PC-3 (cell line): ENCODE measurements at regions not wholly inside any gene's neighbourhood (a gene's known extent, or its start where the extent isn't known, plus 50 kb on each side); places are given as distances from the start of the nearest gene placed in this dataset.

Source experiments
- ATAC-seq: fragments of 200-7000 bp; cut with Tn5 transposase; 2 replicates; pipeline ENCODE4 v1.9.1; 2020; ENCODE audit warnings: mild to moderate bottlenecking, moderate library complexity
- BruUV-seq: library from RNA; stranded (reverse); fragments of 400-500 nt; replicated peaks from 2 replicates; lab custom pipeline; 2021; lab: Mats Ljungman, UMichigan
- CTCF ChIA-PET: fragments of 300-600 bp; sonication (Branson Sonifier 250); formaldehyde crosslinking; loops from one replicate; lab custom pipeline; 2022; ENCODE audit warnings: antibody characterized with exemption; lab: Charles Lee
- POLR2A ChIA-PET: fragments of 300-600 bp; sonication (Branson Sonifier 250); formaldehyde crosslinking; loops from one replicate; lab custom pipeline; 2022; ENCODE audit warnings: antibody characterized with exemption; ENCODE audit not compliant: unreplicated experiment; lab: Charles Lee
- DNase-seq: peaks from one replicate; pipeline ENCODE4 v3.0.0-alpha.2; 2015
- H2AFZ ChIP-seq: fragments of 300-600 bp; sonication (generic); 2 replicates; pipeline ENCODE4 v1.6.0; 2016; ENCODE audit warnings: antibody characterized with exemption, low read length
- H3F3A ChIP-seq: fragments of 300-600 bp; sonication (generic); one replicate; pipeline ENCODE4 v1.6.0; 2017; ENCODE audit warnings: antibody characterized with exemption, low read length, control low read depth, mild to moderate bottlenecking; ENCODE audit not compliant: unreplicated experiment
- H3K27ac ChIP-seq: fragments of 300-600 bp; sonication (generic); 2 replicates; pipeline ENCODE4 v1.5.1; 2016; ENCODE audit warnings: mild to moderate bottlenecking, low read length
- H3K27me3 ChIP-seq: fragments of 300-600 bp; sonication (generic); 2 replicates; pipeline ENCODE4 v1.6.1; 2016; ENCODE audit warnings: low read length, mixed read lengths
- H3K36me3 ChIP-seq: fragments of 300-600 bp; sonication (generic); 2 replicates; pipeline ENCODE4 v1.6.1; 2016; ENCODE audit warnings: low read depth, mixed run types, low read length, mixed read lengths
- H3K4me1 ChIP-seq: fragments of 300-600 bp; sonication (generic); 2 replicates; pipeline ENCODE4 v1.5.1; 2016; ENCODE audit warnings: low read length; ENCODE audit not compliant: insufficient read depth
- H3K4me2 ChIP-seq: fragments of 300-600 bp; sonication (generic); 2 replicates; pipeline ENCODE4 v1.6.0; 2016; ENCODE audit warnings: low read length
- H3K4me3 ChIP-seq: fragments of 300-600 bp; sonication (generic); 2 replicates; pipeline ENCODE4 v1.5.1; 2016; ENCODE audit warnings: mild to moderate bottlenecking, low read length, mixed read lengths
- H3K79me2 ChIP-seq: fragments of 300-600 bp; sonication (generic); 2 replicates; pipeline ENCODE4 v1.6.1; 2017; ENCODE audit warnings: low read length, mixed read lengths
- H3K9ac ChIP-seq: fragments of 300-600 bp; sonication (generic); 2 replicates; pipeline ENCODE4 v1.6.0; 2016; ENCODE audit warnings: mild to moderate bottlenecking, low read length
- H3K9me2 ChIP-seq: fragments of 300-600 bp; sonication (generic); replicated peaks from 2 replicates; pipeline ENCODE4 v1.6.1; 2016; ENCODE audit warnings: mixed run types, low read length, mixed read lengths
- H3K9me3 ChIP-seq: fragments of 300-600 bp; sonication (generic); 2 replicates; pipeline ENCODE4 v1.6.1; 2016; ENCODE audit warnings: low read length, mixed read lengths
- H4K20me1 ChIP-seq: fragments of 300-600 bp; sonication (generic); 2 replicates; pipeline ENCODE4 v1.6.1; 2016; ENCODE audit warnings: low read length, mixed read lengths
- EZH2 ChIP-seq: fragments of 300-600 bp; sonication (generic); IDR thresholded peaks from one replicate; pipeline ENCODE4 v1.6.1; 2017; ENCODE audit warnings: antibody characterized with exemption, mild to moderate bottlenecking, low read length; ENCODE audit not compliant: unreplicated experiment
- EZH2phosphoT487 ChIP-seq: fragments of 300-600 bp; sonication (generic); IDR thresholded peaks from 2 replicates; pipeline ENCODE4 v1.6.1; 2018; ENCODE audit warnings: mild to moderate bottlenecking, antibody characterized with exemption, low read length, borderline replicate concordance
- intact Hi-C: fragments of 100-400 bp; cut with micrococcal nuclease; formaldehyde crosslinking; loops from 2 replicates; pipeline ENCODE4 v1.9.0; 2023
- TF ChIP-seq, protein P1 (sequence below): fragments of 300-600 bp; sonication (generic); conservative IDR thresholded peaks from 2 replicates; pipeline ENCODE4 v1.5.1; 2017; ENCODE audit warnings: antibody characterized with exemption, low read depth, mild to moderate bottlenecking, low read length

DNA sequence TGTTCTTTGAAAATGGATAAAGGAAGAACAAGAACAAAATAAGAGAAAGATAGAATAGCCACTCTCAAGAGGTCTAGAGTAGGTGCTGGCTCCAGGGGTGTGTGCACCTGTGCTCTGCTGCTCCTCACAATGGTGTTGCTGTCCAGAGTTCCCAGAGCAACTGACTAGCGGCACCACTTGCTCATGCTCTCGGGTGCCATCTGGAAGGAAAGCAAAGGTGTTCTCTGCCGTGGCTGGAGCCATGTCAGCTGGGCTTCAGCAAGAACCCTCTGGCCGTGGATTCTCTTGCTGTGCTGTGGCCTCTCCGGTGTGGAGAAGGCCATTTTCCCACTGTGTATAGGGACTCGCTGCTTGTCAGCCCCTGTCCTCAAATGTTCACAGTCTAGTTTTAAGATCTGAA lies 114.6 kb upstream of the TEX51 start:
- no peaks in the 10 kb centered on the region for H3F3A ChIP-seq
- POLR2A ChIA-PET = no interaction called here
- no peaks in the 10 kb centered on the region for H4K20me1 ChIP-seq
- DNase-seq = no peak
- H3K27me3 ChIP-seq = peaks cover 31% of the 10 kb centered on the region
- intact Hi-C loops = no loop called here
- H3K9me2 ChIP-seq = no peaks in the 10 kb centered on the region
- H3K27ac ChIP-seq = no peak overlapping the region
- no peak overlapping the region for H3K9ac ChIP-seq
- H3K4me3 ChIP-seq = no peak overlapping the region
- no peak for ATAC-seq
- CTCF ChIA-PET = no interaction called here
- no peak overlapping the region for H3K4me2 ChIP-seq
- H3K79me2 ChIP-seq = no peaks in the 10 kb centered on the region
- no peaks in the 10 kb centered on the region for H3K4me1 ChIP-seq
- TF ChIP-seq EZH2phosphoT487 (no peak), EZH2 (no peak)
- TF ChIP-seq, protein P1, sequence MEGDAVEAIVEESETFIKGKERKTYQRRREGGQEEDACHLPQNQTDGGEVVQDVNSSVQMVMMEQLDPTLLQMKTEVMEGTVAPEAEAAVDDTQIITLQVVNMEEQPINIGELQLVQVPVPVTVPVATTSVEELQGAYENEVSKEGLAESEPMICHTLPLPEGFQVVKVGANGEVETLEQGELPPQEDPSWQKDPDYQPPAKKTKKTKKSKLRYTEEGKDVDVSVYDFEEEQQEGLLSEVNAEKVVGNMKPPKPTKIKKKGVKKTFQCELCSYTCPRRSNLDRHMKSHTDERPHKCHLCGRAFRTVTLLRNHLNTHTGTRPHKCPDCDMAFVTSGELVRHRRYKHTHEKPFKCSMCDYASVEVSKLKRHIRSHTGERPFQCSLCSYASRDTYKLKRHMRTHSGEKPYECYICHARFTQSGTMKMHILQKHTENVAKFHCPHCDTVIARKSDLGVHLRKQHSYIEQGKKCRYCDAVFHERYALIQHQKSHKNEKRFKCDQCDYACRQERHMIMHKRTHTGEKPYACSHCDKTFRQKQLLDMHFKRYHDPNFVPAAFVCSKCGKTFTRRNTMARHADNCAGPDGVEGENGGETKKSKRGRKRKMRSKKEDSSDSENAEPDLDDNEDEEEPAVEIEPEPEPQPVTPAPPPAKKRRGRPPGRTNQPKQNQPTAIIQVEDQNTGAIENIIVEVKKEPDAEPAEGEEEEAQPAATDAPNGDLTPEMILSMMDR = no peak
- H3K36me3 ChIP-seq = no peaks in the 10 kb centered on the region
- H3K9me3 ChIP-seq = no peaks in the 10 kb centered on the region
- no TSS peak for BruUV-seq
- no peak overlapping the region for H2AFZ ChIP-seq

DNA sequence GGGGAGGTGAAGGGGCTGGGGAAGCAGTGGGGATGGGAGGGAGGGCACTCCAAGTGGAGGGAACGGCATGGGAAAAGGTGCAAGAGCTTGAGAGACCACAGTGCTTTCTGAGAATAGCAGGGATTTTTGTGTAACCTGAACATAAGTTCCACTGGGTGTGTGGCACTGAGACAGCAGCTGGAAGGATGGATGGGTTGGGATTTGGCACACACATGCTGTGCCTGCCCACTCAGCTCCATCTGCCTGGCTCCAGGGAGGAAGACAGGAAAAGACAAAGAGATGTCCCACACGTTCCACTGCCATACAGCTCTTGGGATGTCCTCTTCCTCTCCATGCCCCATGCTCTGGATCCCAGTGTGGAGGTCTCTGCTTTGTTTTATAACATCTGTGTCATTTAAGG lies 114.1 kb upstream of the TEX51 start:
- intact Hi-C loops = no loop called here
- H3K27ac ChIP-seq = no peak overlapping the region
- no peaks in the 10 kb centered on the region for H3K9me2 ChIP-seq
- H3K9me3 ChIP-seq = no peaks in the 10 kb centered on the region
- H3K4me3 ChIP-seq = no peak overlapping the region
- H4K20me1 ChIP-seq = no peaks in the 10 kb centered on the region
- POLR2A ChIA-PET = no interaction called here
- H3K27me3 ChIP-seq = peaks cover 36% of the 10 kb centered on the region
- no TSS peak for BruUV-seq
- no peak for DNase-seq
- TF ChIP-seq, protein P1 = no peak
- no peak for TF ChIP-seq EZH2
- TF ChIP-seq EZH2phosphoT487 = no peak
- H3K4me1 ChIP-seq = no peaks in the 10 kb centered on the region
- H3K9ac ChIP-seq = no peak overlapping the region
- no peaks in the 10 kb centered on the region for H3F3A ChIP-seq
- no peaks in the 10 kb centered on the region for H3K36me3 ChIP-seq
- H2AFZ ChIP-seq = no peak overlapping the region
- no peaks in the 10 kb centered on the region for H3K79me2 ChIP-seq
- H3K4me2 ChIP-seq = no peak overlapping the region
- CTCF ChIA-PET = no interaction called here
- no peak for ATAC-seq

DNA sequence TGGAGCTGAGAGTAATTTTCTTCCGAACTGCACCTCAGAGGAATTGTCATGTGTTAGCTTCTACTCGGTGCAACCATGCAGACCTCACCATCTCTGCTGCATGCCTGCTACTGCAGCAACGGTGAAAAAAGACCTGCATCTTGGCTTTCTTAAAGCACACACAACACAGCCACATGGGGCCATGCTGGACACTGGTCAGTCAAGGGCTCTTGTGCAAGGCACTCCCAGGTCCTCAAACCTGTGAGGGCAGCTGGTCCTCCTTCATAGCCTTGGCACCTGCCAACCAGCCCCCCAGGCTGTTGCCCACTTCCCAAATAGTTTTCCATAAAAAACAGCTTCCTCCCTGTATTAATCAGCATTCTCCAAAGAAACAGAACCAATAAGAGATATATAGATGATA lies 113.5 kb upstream of the TEX51 start:
- ATAC-seq = no peak
- no peaks in the 10 kb centered on the region for H3K9me2 ChIP-seq
- ChIA-PET CTCF (no interaction called here), POLR2A (no interaction called here)
- DNase-seq = no peak
- H3K9me3 ChIP-seq = no peaks in the 10 kb centered on the region
- H3K4me2 ChIP-seq = no peak overlapping the region
- peaks cover 38% of the 10 kb centered on the region for H3K27me3 ChIP-seq
- TF ChIP-seq EZH2phosphoT487 = no peak
- no peak for TF ChIP-seq EZH2
- TF ChIP-seq, protein P1 = no peak
- no peak overlapping the region for H3K4me3 ChIP-seq
- H3K27ac ChIP-seq = no peak overlapping the region
- H4K20me1 ChIP-seq = no peaks in the 10 kb centered on the region
- H3K4me1 ChIP-seq = no peaks in the 10 kb centered on the region
- no peaks in the 10 kb centered on the region for H3F3A ChIP-seq
- H3K79me2 ChIP-seq = no peaks in the 10 kb centered on the region
- no peak overlapping the region for H2AFZ ChIP-seq
- intact Hi-C loops = no loop called here
- BruUV-seq = no TSS peak
- H3K9ac ChIP-seq = no peak overlapping the region
- no peaks in the 10 kb centered on the region for H3K36me3 ChIP-seq
